ENCODE measurements at regions not wholly inside any gene's neighbourhood (a gene's known extent, or its start where the extent isn't known, plus 50 kb on each side); places are given as distances from the start of the nearest gene placed in this dataset.

DNA sequence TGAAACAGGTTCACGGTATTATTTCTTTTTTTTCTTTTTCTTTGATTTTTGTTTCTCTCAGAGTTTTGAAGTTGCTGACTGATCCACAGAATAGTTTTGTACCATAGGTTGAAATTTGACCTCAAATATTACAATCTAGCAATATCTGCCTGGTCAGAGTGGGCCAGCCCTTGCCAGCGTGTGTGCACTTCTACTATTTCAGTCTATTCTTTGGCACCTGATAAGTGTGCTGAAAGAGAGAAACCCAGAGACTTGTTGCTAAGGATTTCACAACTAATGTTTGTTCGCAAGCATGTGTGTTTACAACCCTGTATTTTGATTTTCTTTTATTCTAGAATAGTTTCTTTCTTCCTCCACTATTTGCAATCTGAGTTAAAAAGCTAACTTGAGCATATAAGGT, 1125.2 kb upstream of the CNTN5 start:
- TF ChIP-seq CREB1 (CRISPR knock-in tag; IDR thresholded peaks at IDR 0.05; ENCODE audit: low read depth) (no peak), POLR2AphosphoS5 (IDR thresholded peaks at IDR 0.05; ENCODE audit: low read depth) (no peak)

All from GM23338 (cell line).